GM18511 (cell line): ENCODE measurements at regions not wholly inside any gene's neighbourhood (a gene's known extent, or its start where the extent isn't known, plus 50 kb on each side); places are given as distances from the start of the nearest gene placed in this dataset.

ENCODE experiments used
- ATAC-seq: cut with Tn5 transposase; IDR thresholded peaks from one replicate; pipeline ENCODE4 v1.9.1; 2021; ENCODE audit warnings: mild to moderate bottlenecking, moderate library complexity; ENCODE audit not compliant: unreplicated experiment

DNA sequence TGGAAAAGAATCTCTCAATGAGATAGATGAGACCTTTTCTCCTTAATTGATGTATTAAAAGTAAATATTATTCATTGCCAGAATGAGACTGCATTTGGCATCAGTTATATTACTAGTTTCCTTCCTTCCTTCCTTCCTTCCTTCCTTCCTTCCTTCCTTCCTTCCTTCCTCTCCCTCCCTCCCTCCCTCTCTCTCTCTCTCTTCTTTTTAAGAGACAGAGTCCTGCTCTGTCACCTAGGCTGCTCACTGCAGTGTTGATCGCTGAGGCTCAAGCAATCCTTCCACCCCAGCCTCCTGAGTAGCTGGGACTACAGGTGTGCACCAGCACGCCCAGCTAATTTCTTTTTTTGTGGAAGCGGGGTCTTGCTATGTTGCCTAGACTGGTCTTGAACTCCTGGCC, 50.4 kb upstream of the ARX start:
- ATAC-seq = no peak
